PC-3 (cell line): ENCODE measurements at regions not wholly inside any gene's neighbourhood (a gene's known extent, or its start where the extent isn't known, plus 50 kb on each side); places are given as distances from the start of the nearest gene placed in this dataset.

Experiments used
- EZH2 ChIP-seq: fragments of 300-600 bp; sonication (generic); IDR thresholded peaks from one replicate; pipeline ENCODE4 v1.6.1; 2017; ENCODE audit warnings: antibody characterized with exemption, mild to moderate bottlenecking, low read length; ENCODE audit not compliant: unreplicated experiment
- EZH2phosphoT487 ChIP-seq: fragments of 300-600 bp; sonication (generic); IDR thresholded peaks from 2 replicates; pipeline ENCODE4 v1.6.1; 2018; ENCODE audit warnings: mild to moderate bottlenecking, antibody characterized with exemption, low read length, borderline replicate concordance
- TF ChIP-seq, protein P1 (sequence below): fragments of 300-600 bp; sonication (generic); conservative IDR thresholded peaks from 2 replicates; pipeline ENCODE4 v1.5.1; 2017; ENCODE audit warnings: antibody characterized with exemption, low read depth, mild to moderate bottlenecking, low read length

DNA sequence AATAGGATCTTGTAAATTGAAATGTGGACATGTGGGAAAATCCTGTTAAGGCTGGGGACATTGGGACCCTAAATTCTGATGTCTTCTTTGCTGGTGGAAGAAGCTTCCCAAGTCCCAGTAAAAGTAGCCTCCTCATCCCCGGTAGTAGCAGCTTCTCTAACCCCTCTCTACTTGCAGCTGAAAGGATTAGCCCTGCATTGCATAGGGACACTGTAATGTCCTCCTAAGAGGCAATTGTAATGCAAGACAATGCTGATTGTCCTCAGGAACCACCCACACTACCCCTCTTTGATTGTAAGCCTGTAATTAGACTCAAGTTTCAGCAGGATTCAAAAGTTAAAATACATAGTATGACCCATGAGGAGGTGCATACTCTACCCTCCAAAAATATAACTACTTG is 1938.4 kb upstream of the C9orf72 start:
- TF ChIP-seq, protein P1, sequence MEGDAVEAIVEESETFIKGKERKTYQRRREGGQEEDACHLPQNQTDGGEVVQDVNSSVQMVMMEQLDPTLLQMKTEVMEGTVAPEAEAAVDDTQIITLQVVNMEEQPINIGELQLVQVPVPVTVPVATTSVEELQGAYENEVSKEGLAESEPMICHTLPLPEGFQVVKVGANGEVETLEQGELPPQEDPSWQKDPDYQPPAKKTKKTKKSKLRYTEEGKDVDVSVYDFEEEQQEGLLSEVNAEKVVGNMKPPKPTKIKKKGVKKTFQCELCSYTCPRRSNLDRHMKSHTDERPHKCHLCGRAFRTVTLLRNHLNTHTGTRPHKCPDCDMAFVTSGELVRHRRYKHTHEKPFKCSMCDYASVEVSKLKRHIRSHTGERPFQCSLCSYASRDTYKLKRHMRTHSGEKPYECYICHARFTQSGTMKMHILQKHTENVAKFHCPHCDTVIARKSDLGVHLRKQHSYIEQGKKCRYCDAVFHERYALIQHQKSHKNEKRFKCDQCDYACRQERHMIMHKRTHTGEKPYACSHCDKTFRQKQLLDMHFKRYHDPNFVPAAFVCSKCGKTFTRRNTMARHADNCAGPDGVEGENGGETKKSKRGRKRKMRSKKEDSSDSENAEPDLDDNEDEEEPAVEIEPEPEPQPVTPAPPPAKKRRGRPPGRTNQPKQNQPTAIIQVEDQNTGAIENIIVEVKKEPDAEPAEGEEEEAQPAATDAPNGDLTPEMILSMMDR: no peak
- no peak for TF ChIP-seq EZH2
- TF ChIP-seq EZH2phosphoT487: no peak
